Keratinocyte (primary cell): ENCODE measurements at regions not wholly inside any gene's neighbourhood (a gene's known extent, or its start where the extent isn't known, plus 50 kb on each side); places are given as distances from the start of the nearest gene placed in this dataset.
"Not testable (repeated sequence)": the region's sequence is repeated elsewhere in the genome, so short reads cannot be mapped to it uniquely, and the experiment has no call there.

Experiments used
- DNase-seq: peaks from one replicate; pipeline ENCODE4 v3.0.0-alpha.2; 2011; ENCODE audit warnings: low read depth, missing footprints, low spot score
- FAIRE-seq: peaks from 2 replicates; lab custom pipeline; 2011; peaks lifted over from hg19 to GRCh38; lab: Jason Lieb, UNC
- H2AFZ ChIP-seq: 2 replicates; pipeline ENCODE4 v1.6.0; 2012; ENCODE audit warnings: low read length, control low read depth, inconsistent platforms; ENCODE audit not compliant: control insufficient read depth
- H3K27ac ChIP-seq: 2 replicates; pipeline ENCODE4 v1.5.1; 2011; ENCODE audit warnings: low read length; ENCODE audit not compliant: control insufficient read depth, insufficient read depth
- H3K27me3 ChIP-seq: 3 replicates; pipeline ENCODE4 v1.6.0; 2011; ENCODE audit warnings: low read length; ENCODE audit not compliant: control insufficient read depth, insufficient read depth; ENCODE audit errors: extremely low read depth
- H3K36me3 ChIP-seq, 2 experiments: 2 replicates in 1 of 2; 3 replicates in 1 of 2; pipeline ENCODE4 v1.5.1; 2011; ENCODE audit warnings: low read length in 2 of 2, mild to moderate bottlenecking in 1 of 2; ENCODE audit not compliant: control insufficient read depth in 2 of 2, insufficient read depth in 2 of 2; ENCODE audit errors: extremely low read depth in 1 of 2
- H3K4me1 ChIP-seq: 3 replicates; pipeline ENCODE4 v1.5.1; 2011; ENCODE audit warnings: low read length; ENCODE audit not compliant: control insufficient read depth, insufficient read depth; ENCODE audit errors: extremely low read depth
- H3K4me2 ChIP-seq: 3 replicates; pipeline ENCODE4 v1.6.0; 2011; ENCODE audit warnings: low read depth, low read length; ENCODE audit not compliant: control insufficient read depth, insufficient read depth; ENCODE audit errors: extremely low read depth
- H3K4me3 ChIP-seq, 3 experiments: fragments of 200-600 bp in 1 of 3; sonication (generic) in 1 of 3; 2 replicates in 2 of 3; 3 replicates in 1 of 3; pipeline ENCODE4 v1.5.1; 2011 to 2016; ENCODE audit warnings: low read length in 3 of 3, mild to moderate bottlenecking in 3 of 3, control low read depth in 2 of 3, inconsistent platforms in 1 of 3, low read depth in 1 of 3, mixed read lengths in 1 of 3, mixed run types in 1 of 3, moderate library complexity in 1 of 3; ENCODE audit not compliant: control insufficient read depth in 2 of 3, insufficient read depth in 2 of 3; ENCODE audit errors: extremely low read depth in 1 of 3
- H3K79me2 ChIP-seq: 2 replicates; pipeline ENCODE4 v1.6.0; 2012; ENCODE audit warnings: low read length; ENCODE audit not compliant: control insufficient read depth, insufficient read depth
- H3K9ac ChIP-seq: 3 replicates; pipeline ENCODE4 v1.6.0; 2011; ENCODE audit warnings: low read length; ENCODE audit not compliant: control insufficient read depth, insufficient read depth; ENCODE audit errors: extremely low read depth
- H3K9me1 ChIP-seq: 3 replicates; pipeline ENCODE4 v1.6.0; 2011; ENCODE audit warnings: low read length; ENCODE audit not compliant: control insufficient read depth, insufficient read depth; ENCODE audit errors: extremely low read depth
- H3K9me3 ChIP-seq: 2 replicates; pipeline ENCODE4 v1.5.1; 2012; ENCODE audit warnings: low read depth, low read length; ENCODE audit not compliant: control insufficient read depth
- H4K20me1 ChIP-seq: 3 replicates; pipeline ENCODE4 v1.6.0; 2011; ENCODE audit warnings: low read length; ENCODE audit not compliant: control insufficient read depth, insufficient read depth; ENCODE audit errors: extremely low read depth
- EZH2 ChIP-seq: IDR thresholded peaks from one replicate; pipeline ENCODE4 v1.6.1; 2012; ENCODE audit warnings: inconsistent platforms, mild to moderate bottlenecking, low read length, moderate library complexity
- dilution Hi-C: fragments of 300-500 bp; cut with MboI; formaldehyde crosslinking; loops from one replicate; pipeline ENCODE4 v1.7.0; 2020; ENCODE audit warnings: low sequenced_read_pairs; ENCODE audit not compliant: extremely low pct_ligation_motif_present
- TF ChIP-seq, protein P1 (sequence below), 3 experiments: IDR thresholded peaks in 1 of 3; conservative IDR thresholded peaks in 1 of 3; optimal IDR thresholded peaks in 1 of 3; 2 replicates in 2 of 3; 3 replicates in 1 of 3; pipeline versions ENCODE3 to v1.5.1; 2011; ENCODE audit warnings: low read length in 3 of 3, mild to moderate bottlenecking in 3 of 3, moderate library complexity in 2 of 3, control low read depth in 1 of 3, inconsistent platforms in 1 of 3; ENCODE audit not compliant: insufficient read depth in 2 of 3; ENCODE audit errors: extremely low read depth in 1 of 3

DNA sequence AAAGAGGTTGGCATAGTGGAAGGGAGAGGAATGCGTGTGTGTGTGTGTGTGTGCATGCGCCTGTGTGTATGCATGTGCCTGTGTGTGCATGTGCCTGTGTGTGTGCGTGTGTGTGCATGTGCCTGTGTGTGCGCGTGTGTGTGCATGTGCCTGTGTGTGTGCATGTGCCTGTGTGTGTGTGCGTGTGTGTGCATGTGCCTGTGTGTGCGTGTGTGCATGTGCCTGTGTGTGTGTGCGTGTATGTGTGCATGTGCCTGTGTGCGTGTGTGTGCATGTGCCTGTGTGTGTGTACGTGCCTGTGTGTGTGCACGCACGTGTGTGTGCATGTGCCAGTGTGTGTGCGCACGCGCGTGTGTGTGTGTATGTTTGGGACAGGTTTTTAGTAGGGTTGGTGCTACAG, 205.1 kb downstream of the MEMO1 start:
- dilution Hi-C loops: no loop called here
- TF ChIP-seq, protein P1, sequence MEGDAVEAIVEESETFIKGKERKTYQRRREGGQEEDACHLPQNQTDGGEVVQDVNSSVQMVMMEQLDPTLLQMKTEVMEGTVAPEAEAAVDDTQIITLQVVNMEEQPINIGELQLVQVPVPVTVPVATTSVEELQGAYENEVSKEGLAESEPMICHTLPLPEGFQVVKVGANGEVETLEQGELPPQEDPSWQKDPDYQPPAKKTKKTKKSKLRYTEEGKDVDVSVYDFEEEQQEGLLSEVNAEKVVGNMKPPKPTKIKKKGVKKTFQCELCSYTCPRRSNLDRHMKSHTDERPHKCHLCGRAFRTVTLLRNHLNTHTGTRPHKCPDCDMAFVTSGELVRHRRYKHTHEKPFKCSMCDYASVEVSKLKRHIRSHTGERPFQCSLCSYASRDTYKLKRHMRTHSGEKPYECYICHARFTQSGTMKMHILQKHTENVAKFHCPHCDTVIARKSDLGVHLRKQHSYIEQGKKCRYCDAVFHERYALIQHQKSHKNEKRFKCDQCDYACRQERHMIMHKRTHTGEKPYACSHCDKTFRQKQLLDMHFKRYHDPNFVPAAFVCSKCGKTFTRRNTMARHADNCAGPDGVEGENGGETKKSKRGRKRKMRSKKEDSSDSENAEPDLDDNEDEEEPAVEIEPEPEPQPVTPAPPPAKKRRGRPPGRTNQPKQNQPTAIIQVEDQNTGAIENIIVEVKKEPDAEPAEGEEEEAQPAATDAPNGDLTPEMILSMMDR (optimal IDR thresholded peaks at IDR 0.05 in 1 of 3, IDR thresholded peaks at IDR 0.05 in 1 of 3, conservative IDR thresholded peaks at IDR 0.05 in 1 of 3; ENCODE audit: extremely low read depth in 1 of 3, insufficient read depth in 2 of 3, low read length in 3 of 3): no peak
- no peak for TF ChIP-seq EZH2
- H3K36me3 ChIP-seq: no peaks in the 10 kb centered on the region
- H3K9ac ChIP-seq: no peak overlapping the region
- H3K79me2 ChIP-seq: no peaks in the 10 kb centered on the region
- H3K4me2 ChIP-seq: no peak overlapping the region
- H3K27ac ChIP-seq: no peak overlapping the region
- no peaks in the 10 kb centered on the region for H3K27me3 ChIP-seq
- H2AFZ ChIP-seq: no peak overlapping the region
- no peaks in the 10 kb centered on the region for H3K9me3 ChIP-seq
- no peak for FAIRE-seq
- no peaks in the 10 kb centered on the region for H3K4me1 ChIP-seq
- no peaks in the 10 kb centered on the region for H3K9me1 ChIP-seq
- H4K20me1 ChIP-seq: no peaks in the 10 kb centered on the region
- DNase-seq: no peak
- H3K4me3 ChIP-seq: no peak overlapping the region

DNA sequence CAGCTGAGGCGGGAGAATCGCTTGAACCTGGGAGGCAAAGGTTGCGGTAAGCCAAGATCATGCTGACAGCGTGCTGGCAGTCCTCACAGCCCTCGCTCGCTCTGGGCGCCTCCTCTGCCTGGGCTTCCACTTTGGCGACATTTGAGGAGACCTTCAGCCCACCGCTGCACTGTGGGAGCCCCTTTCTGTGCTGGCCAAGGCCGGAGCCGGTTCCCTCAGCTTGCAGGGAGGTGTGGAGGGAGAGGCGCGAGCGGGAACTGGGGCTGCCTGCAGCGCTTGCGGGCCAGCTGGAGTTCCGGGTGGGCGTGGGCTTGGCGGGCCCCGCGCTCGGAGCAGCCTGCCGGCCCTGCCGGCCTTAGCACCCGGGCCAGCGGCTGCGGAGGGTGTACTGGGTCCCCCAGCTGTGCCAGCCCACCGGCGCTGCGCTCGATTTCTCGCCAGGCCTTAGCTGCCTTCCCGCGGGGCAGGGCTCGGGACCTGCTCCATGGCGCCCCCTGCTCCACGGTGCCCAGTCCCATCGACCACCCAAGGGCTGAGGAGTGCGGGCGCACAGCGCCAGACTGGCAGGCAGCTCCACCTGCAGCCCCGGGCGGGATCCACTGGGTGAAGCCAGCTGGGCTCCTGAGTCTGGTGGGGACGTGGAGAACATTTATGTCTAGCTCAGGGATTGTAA, 207.2 kb downstream of the MEMO1 start:
- H3K4me3 ChIP-seq, H3K9ac ChIP-seq, H3K27me3 ChIP-seq, dilution Hi-C loops, H4K20me1 ChIP-seq, DNase-seq, H3K4me2 ChIP-seq, H2AFZ ChIP-seq, H3K79me2 ChIP-seq, H3K27ac ChIP-seq, FAIRE-seq, H3K9me3 ChIP-seq, H3K4me1 ChIP-seq, H3K36me3 ChIP-seq, H3K9me1 ChIP-seq: not testable (repeated sequence)

DNA sequence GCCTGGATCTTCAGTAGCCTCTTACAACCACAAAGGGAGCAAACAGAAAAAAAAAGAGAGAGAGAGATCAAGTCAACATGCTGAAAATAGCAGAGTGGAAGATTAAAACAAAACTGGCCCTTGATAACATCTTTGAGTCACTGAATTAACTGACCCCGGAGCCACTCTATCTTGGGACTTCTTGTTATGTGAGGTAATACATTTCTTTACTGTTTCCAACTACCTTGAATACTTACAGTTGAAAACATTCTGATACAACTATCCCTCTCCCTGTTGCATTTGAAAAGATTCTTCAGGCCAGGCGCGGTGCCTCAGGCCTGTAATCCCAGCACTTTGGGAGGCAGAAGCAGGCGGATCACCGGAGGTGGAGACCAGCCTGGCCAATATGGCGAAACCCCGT, 208.1 kb downstream of the MEMO1 start:
- DNase-seq (no peak), FAIRE-seq (no peak)
- no peaks in the 10 kb centered on the region for H3K9me3 ChIP-seq
- no peak overlapping the region for H2AFZ ChIP-seq
- TF ChIP-seq, protein P1 (optimal IDR thresholded peaks at IDR 0.05 in 1 of 3, IDR thresholded peaks at IDR 0.05 in 1 of 3, conservative IDR thresholded peaks at IDR 0.05 in 1 of 3; ENCODE audit: extremely low read depth in 1 of 3, insufficient read depth in 2 of 3, low read length in 3 of 3): no peak
- TF ChIP-seq EZH2: no peak
- no peaks in the 10 kb centered on the region for H3K4me1 ChIP-seq
- no peaks in the 10 kb centered on the region for H3K27me3 ChIP-seq
- no peaks in the 10 kb centered on the region for H3K9me1 ChIP-seq
- no peak overlapping the region for H3K4me3 ChIP-seq
- dilution Hi-C loops: no loop called here
- no peaks in the 10 kb centered on the region for H3K36me3 ChIP-seq
- no peaks in the 10 kb centered on the region for H4K20me1 ChIP-seq
- no peaks in the 10 kb centered on the region for H3K79me2 ChIP-seq
- no peak overlapping the region for H3K27ac ChIP-seq
- H3K9ac ChIP-seq: no peak overlapping the region
- H3K4me2 ChIP-seq: no peak overlapping the region

DNA sequence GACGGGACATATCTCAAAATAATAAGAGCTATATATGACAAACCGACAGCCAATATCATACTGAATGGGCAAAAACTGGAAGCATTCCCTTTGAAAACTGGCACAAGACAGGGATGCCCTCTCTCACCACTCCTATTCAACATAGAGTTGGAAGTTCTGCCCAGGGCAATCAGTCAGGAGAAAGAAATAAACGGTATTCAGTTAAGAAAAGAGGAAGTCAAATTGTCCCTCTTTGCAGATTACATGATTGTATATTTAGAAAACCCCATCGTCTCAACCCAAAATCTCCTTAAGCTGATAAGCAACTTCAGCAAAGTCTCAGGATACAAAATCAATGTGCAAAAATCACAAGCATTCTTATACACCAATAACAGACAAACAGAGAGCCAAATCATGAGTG, 211.5 kb downstream of the MEMO1 start:
- H3K27ac ChIP-seq, H3K9me3 ChIP-seq, DNase-seq, H3K4me3 ChIP-seq, H3K4me2 ChIP-seq, H4K20me1 ChIP-seq, H3K9ac ChIP-seq, H3K4me1 ChIP-seq, dilution Hi-C loops, FAIRE-seq, H3K36me3 ChIP-seq, H3K9me1 ChIP-seq, H2AFZ ChIP-seq, H3K79me2 ChIP-seq, H3K27me3 ChIP-seq: not testable (repeated sequence)
